Central memory CD8-positive, alpha-beta T cell (primary cell): ENCODE measurements at regions not wholly inside any gene's neighbourhood (a gene's known extent, or its start where the extent isn't known, plus 50 kb on each side); places are given as distances from the start of the nearest gene placed in this dataset.

Source experiments
- ATAC-seq: fragments of 150-1000 bp; cut with Tn5 transposase; replicated peaks from 2 replicates; pipeline ENCODE4 v1.10.0; 2022; ENCODE audit warnings: mild to moderate bottlenecking, moderate FRiP score, moderate number of reproducible peaks; ENCODE audit not compliant: poor library complexity, severe bottlenecking; ENCODE audit errors: extremely low read depth
- DNase-seq, 2 donors: peaks; one replicate each; pipeline ENCODE4 v3.0.0; 2021; ENCODE audit warnings: low spot score in 2 of 2
- H3K27ac Mint-ChIP-seq: one replicate; pipeline ENCODE4 v1.8.0; 2022; ENCODE audit warnings: low read depth, mild to moderate bottlenecking, moderate library complexity, mixed read lengths
- H3K27me3 Mint-ChIP-seq: one replicate; pipeline ENCODE4 v1.8.0; 2022; ENCODE audit warnings: mixed read lengths
- H3K36me3 Mint-ChIP-seq: one replicate; pipeline ENCODE4 v1.8.0; 2022; ENCODE audit warnings: mild to moderate bottlenecking, moderate library complexity, mixed read lengths; ENCODE audit not compliant: insufficient read depth
- H3K4me1 Mint-ChIP-seq: one replicate; pipeline ENCODE4 v1.8.0; 2022; ENCODE audit warnings: mixed read lengths
- H3K4me3 Mint-ChIP-seq: one replicate; pipeline ENCODE4 v1.8.0; 2022; ENCODE audit warnings: mild to moderate bottlenecking, moderate library complexity, mixed read lengths
- H3K9me3 Mint-ChIP-seq: one replicate; pipeline ENCODE4 v1.8.0; 2022; ENCODE audit warnings: mixed read lengths

- H3K27me3 Mint-ChIP-seq = peaks cover 8% of the 10 kb centered on the region
- DNase-seq = no peak
- no peak for ATAC-seq
- no peak overlapping the region for H3K4me3 Mint-ChIP-seq
- no peaks in the 10 kb centered on the region for H3K36me3 Mint-ChIP-seq
- peaks cover 4% of the 10 kb centered on the region for H3K9me3 Mint-ChIP-seq
- H3K27ac Mint-ChIP-seq = no peak overlapping the region
- no peaks in the 10 kb centered on the region for H3K4me1 Mint-ChIP-seq
These were observed 707.6 kb downstream of the QKI start for GRCh38 chr6:164122109-164122508.

DNA sequence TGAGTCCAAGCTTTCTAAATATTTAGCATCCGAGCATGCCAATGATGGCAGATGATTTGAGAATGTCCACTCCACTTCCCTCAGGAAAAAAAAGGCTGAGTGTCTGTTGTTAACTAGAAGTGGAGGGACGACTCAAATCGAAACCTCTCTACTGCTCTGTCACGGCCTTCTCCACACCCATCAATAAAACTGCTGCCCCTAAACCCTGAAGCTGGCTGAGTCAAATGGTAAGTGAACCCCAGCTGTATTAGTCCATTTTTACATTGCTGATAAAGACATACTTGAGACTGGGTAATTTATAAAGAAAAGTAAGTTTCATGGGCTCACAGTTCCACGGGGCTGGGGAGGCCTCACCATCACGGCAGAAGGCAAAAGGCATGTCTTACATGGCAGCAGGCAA, 707.0 kb downstream of the QKI start:
- Mint-ChIP-seq H3K36me3 (no peaks in the 10 kb centered on the region), H3K4me1 (no peaks in the 10 kb centered on the region), H3K27ac (no peak overlapping the region), H3K27me3 (peaks cover 9% of the 10 kb centered on the region), H3K4me3 (no peak overlapping the region), H3K9me3 (peaks cover 4% of the 10 kb centered on the region)
- no peak for ATAC-seq
- DNase-seq = no peak

GRCh38 chr6:164114651-164115050, 700.1 kb downstream of the QKI start:
- H3K9me3 Mint-ChIP-seq = peaks cover 5% of the 10 kb centered on the region
- H3K4me1 Mint-ChIP-seq = no peaks in the 10 kb centered on the region
- peaks cover 33% of the 10 kb centered on the region for H3K27me3 Mint-ChIP-seq
- ATAC-seq (no peak), DNase-seq (no peak)
- H3K36me3 Mint-ChIP-seq = no peaks in the 10 kb centered on the region
- no peak overlapping the region for H3K4me3 Mint-ChIP-seq
- H3K27ac Mint-ChIP-seq = no peak overlapping the region

DNA sequence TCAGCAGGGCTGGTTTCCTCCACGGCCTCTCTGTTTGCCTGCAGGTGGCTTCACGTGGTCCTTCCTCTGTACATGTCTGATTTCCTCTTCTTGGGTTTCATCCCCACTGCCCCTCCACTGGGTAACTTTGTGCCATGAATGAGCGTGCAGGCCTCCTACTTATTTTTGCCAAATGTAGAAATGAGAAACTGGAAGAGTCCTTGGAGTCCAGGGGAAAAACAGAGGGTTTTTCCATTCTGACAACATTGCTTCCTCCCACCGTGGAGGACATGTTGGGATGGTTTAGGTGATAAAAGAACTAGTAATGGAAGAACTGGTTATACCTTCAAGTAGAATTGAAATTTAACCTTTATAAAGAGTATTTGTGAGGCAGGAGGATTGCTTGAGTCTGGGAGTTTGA, 699.5 kb downstream of the QKI start:
- H3K36me3 Mint-ChIP-seq = no peaks in the 10 kb centered on the region
- H3K4me3 Mint-ChIP-seq = no peak overlapping the region
- peaks cover 33% of the 10 kb centered on the region for H3K27me3 Mint-ChIP-seq
- ATAC-seq (no peak), DNase-seq (no peak)
- no peak overlapping the region for H3K27ac Mint-ChIP-seq
- no peaks in the 10 kb centered on the region for H3K4me1 Mint-ChIP-seq
- peaks cover 5% of the 10 kb centered on the region for H3K9me3 Mint-ChIP-seq

DNA sequence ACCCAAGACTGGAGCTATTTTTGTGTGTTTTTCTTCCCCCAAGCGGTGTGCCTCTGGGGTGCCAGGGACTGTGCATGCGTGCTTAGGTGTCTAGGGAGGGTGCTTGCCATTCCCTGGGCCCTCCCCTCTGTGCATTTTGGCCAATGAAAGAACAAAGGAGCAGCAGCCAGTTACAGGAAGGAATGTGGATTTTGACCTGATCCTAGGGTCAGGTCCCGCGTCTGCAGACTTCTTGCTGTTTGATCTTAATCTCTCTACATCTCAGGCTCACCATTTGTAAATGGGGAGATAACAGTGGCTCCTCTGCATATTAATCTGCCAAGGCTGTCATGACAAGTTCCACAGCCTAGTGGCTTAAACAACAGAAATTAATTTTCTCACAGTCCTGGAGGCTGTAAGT, 699.1 kb downstream of the QKI start:
- no peak for ATAC-seq
- Mint-ChIP-seq H3K27ac (no peak overlapping the region), H3K4me1 (no peaks in the 10 kb centered on the region), H3K36me3 (no peaks in the 10 kb centered on the region), H3K4me3 (no peak overlapping the region), H3K9me3 (peaks cover 5% of the 10 kb centered on the region), H3K27me3 (peaks cover 33% of the 10 kb centered on the region)
- DNase-seq = no peak

DNA sequence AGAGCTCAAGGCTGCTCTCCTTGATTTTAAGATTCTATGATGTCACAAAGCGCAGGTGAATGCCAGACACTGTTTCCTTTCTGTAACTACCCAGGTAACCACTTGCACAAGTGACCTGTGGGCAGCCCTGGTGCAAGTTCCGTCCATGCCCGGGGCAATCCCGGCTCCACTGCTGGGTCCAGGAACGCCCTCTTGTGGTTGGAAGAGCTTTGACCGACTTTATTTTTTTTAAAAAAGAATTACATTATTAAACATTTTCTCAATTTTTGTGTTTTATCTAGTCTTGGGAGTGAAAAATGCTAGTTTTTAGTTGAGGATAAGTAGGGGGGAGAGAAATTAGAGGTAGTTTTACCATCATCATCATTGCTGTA, 695.2 kb downstream of the QKI start:
- ATAC-seq (no peak), DNase-seq (no peak)
- Mint-ChIP-seq H3K27me3 (peaks cover 24% of the 10 kb centered on the region), H3K9me3 (peaks cover 5% of the 10 kb centered on the region), H3K36me3 (no peaks in the 10 kb centered on the region), H3K27ac (no peak overlapping the region), H3K4me3 (no peak overlapping the region), H3K4me1 (no peaks in the 10 kb centered on the region)

DNA sequence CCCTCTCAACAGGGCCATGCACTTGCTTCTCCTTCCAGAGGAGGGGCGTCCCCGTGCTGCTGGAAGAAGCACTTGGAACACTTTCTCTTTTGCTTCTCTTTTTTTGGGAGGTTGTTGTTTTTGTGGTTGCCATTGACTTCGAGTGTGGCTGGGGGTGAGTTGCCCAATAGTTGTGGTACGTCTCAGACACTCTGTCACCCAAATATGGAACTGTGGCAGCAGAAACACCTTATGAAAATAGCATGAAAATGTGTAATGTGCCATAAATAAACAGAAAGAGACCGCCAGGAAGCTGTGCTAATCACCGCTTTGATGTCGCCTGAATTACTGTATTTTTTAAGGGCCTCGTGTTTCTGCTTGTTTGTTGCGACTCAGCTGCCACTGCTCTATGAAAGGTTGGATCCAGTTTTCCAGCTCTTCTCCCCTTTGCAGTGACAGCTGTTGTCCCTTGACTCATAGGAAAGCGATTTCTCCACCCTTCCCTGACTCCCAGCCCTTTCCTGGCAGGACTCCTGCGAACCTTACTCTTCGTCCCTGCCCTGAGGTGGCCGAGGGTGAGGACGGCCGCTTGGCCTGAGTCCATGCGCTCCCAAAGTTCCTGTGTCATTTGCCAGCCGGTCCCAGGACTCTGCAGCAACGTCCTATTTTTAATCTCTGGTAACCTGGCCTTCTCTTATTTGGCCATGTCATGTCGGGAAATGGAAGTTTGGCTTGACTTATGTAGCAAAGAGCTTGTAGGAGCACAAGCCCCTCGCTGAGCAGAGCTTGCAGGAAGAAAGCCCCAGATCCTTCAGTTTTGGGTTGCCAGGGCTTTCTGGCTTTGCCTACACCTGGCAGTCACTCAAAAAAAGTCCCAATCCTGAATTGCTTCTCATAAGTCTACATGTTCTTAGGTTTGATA, 694.6 kb downstream of the QKI start:
- H3K9me3 Mint-ChIP-seq = peaks cover 5% of the 10 kb centered on the region
- H3K36me3 Mint-ChIP-seq = no peaks in the 10 kb centered on the region
- H3K4me3 Mint-ChIP-seq = no peak overlapping the region
- H3K4me1 Mint-ChIP-seq = no peaks in the 10 kb centered on the region
- ATAC-seq = peak; percentile 32
- peaks cover 24% of the 10 kb centered on the region for H3K27me3 Mint-ChIP-seq
- DNase-seq = no peak
- H3K27ac Mint-ChIP-seq = no peak overlapping the region

DNA sequence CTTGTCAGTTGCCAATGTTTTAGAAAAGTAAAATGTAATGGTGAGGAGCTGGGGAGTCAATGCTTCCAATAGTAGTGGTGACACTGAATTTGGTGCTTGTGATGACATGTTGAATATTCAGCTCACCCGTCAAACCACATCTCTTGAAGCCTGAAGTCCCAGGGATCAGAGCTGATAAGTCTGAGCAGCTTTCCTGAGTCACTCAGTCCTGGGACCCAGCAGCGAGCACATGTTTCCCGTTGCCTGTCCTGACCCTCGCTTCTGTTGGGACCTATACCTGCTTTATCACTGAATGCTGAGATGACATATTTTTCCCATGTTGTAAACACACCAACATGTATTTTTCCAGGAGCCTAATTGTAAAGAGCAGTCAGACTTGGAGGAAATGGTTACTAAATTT, 693.6 kb downstream of the QKI start:
- Mint-ChIP-seq H3K4me1 (no peaks in the 10 kb centered on the region), H3K36me3 (no peaks in the 10 kb centered on the region), H3K27ac (no peak overlapping the region), H3K4me3 (no peak overlapping the region), H3K27me3 (peaks cover 24% of the 10 kb centered on the region), H3K9me3 (peaks cover 5% of the 10 kb centered on the region)
- ATAC-seq = no peak
- no peak for DNase-seq

DNA sequence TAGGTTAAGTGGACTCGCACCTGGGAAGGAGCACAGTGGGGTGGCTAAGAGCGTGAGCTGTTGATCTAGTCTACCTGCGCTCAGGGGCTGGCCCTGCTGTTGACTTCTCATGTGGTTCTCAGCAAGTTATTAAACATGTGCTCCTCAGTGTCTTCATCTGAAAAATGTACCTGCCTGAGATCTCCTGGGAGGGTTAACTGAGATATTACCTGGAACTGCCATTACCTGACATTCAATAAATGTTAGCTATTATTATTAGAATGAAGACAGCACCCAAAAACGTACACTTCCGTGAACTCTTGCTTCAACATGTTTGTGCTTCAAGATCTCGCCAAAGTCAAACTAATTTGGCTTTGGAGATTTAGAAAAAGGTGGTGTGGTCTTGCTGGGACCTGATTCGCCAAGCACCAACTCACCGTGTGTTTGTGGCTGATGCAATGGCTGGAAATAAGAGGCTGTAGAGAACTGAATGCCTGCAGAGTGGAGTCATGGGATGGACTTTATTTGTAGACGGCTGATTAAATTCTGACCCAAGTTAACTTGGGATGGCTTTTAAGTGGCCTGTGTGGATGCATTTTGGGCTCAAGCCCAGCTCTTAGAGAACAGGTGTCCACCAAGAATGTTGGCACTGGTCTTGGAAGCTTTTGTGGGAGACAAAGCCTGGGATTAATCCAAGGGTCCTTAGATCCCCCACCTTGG, 692.9 kb downstream of the QKI start:
- DNase-seq (no peak), ATAC-seq (no peak)
- peaks cover 5% of the 10 kb centered on the region for H3K9me3 Mint-ChIP-seq
- H3K27ac Mint-ChIP-seq = no peak overlapping the region
- H3K27me3 Mint-ChIP-seq = peaks cover 24% of the 10 kb centered on the region
- H3K4me1 Mint-ChIP-seq = no peaks in the 10 kb centered on the region
- H3K4me3 Mint-ChIP-seq = no peak overlapping the region
- H3K36me3 Mint-ChIP-seq = no peaks in the 10 kb centered on the region

DNA sequence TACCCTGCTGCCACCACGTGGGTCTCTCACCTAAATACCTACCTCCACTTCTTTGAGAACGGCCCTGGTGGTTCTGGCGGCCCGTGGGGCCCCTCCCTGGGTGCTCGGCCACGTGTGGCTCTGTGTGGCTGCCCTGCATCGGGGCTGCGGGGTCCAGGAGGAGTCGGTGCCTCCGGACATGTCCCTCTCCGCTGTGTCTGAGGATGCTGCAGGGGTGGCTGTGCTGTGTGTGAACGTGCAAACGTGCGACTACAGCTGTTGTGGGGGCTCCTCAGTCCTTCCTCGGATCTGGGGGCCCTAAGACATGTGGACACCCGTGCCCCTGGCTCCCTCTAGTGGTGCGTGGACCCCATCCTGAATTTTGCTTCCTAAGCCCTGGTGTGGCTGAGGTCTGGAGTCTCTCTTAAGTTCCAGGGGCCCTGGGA, 691.8 kb downstream of the QKI start:
- no peak overlapping the region for H3K4me3 Mint-ChIP-seq
- no peaks in the 10 kb centered on the region for H3K4me1 Mint-ChIP-seq
- peaks cover 21% of the 10 kb centered on the region for H3K27me3 Mint-ChIP-seq
- no peaks in the 10 kb centered on the region for H3K36me3 Mint-ChIP-seq
- ATAC-seq (no peak), DNase-seq (no peak)
- peaks cover 5% of the 10 kb centered on the region for H3K9me3 Mint-ChIP-seq
- H3K27ac Mint-ChIP-seq = no peak overlapping the region

DNA sequence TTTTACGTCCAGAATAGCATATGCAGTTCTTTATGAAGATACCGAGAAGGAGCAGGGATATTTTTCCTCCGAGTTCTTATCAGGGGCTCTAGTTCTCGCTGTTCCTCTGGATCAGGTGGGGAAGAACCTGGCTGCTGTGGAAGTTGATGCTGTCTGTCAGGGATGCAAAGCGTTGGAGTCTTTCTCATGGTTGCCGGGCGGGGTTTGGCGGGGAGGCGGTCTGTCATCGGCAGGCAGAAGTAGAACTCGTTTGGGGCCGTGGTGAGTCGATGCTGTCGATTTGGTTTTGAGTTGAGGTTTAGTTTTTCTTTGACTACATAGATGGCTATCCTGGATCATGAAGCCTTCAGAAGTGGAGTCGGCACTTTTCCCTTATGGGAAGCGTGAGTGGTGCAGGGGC, 691.2 kb downstream of the QKI start:
- no peak for ATAC-seq
- peaks cover 15% of the 10 kb centered on the region for H3K27me3 Mint-ChIP-seq
- no peak for DNase-seq
- no peak overlapping the region for H3K4me3 Mint-ChIP-seq
- H3K9me3 Mint-ChIP-seq = peaks cover 4% of the 10 kb centered on the region
- H3K36me3 Mint-ChIP-seq = no peaks in the 10 kb centered on the region
- H3K4me1 Mint-ChIP-seq = no peaks in the 10 kb centered on the region
- no peak overlapping the region for H3K27ac Mint-ChIP-seq

- ATAC-seq = no peak
- Mint-ChIP-seq H3K27me3 (peaks cover 8% of the 10 kb centered on the region), H3K4me3 (no peak overlapping the region), H3K4me1 (no peaks in the 10 kb centered on the region), H3K27ac (no peak overlapping the region), H3K9me3 (no peaks in the 10 kb centered on the region), H3K36me3 (no peaks in the 10 kb centered on the region)
- DNase-seq = no peak
These were observed 689.9 kb downstream of the QKI start for GRCh38 chr6:164104432-164104831.

DNA sequence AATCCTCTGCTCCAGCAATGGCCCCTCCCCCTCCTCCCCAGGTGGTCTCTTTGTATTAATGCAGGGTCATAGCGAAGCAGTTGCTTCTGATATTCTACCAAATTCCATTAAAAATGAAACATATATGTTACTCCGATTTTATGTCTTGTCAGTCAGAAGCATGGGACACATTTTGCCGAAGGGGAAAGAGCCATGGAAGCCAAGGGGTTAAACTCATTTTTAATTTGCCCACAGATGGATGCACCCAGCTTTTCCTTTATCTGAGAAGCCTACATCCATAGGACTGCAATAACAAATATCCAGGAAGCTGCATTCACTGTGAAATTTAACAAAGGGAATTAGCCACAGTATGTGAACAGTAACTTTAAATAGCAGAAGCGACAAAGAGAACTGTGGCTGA, 688.2 kb downstream of the QKI start:
- H3K4me1 Mint-ChIP-seq = no peaks in the 10 kb centered on the region
- peaks cover 8% of the 10 kb centered on the region for H3K27me3 Mint-ChIP-seq
- H3K36me3 Mint-ChIP-seq = no peaks in the 10 kb centered on the region
- no peak overlapping the region for H3K27ac Mint-ChIP-seq
- DNase-seq (no peak), ATAC-seq (no peak)
- H3K9me3 Mint-ChIP-seq = no peaks in the 10 kb centered on the region
- H3K4me3 Mint-ChIP-seq = no peak overlapping the region
